PFSK-1 (cell line): ENCODE measurements at regions not wholly inside any gene's neighbourhood (a gene's known extent, or its start where the extent isn't known, plus 50 kb on each side); places are given as distances from the start of the nearest gene placed in this dataset.

Source experiments
- FOXP2 ChIP-seq: optimal IDR thresholded peaks from 2 replicates; pipeline ENCODE3; 2011; ENCODE audit warnings: borderline replicate concordance, control low read depth, inconsistent platforms; ENCODE audit not compliant: insufficient read depth; ENCODE audit errors: extremely low read length, extremely low read depth
- POLR2AphosphoS5 ChIP-seq: IDR thresholded peaks from 2 replicates; pipeline ENCODE4 v1.6.1; 2012; ENCODE audit warnings: low read depth, mild to moderate bottlenecking, control low read depth, low read length, moderate library complexity
- SIN3A ChIP-seq: IDR thresholded peaks from 2 replicates; pipeline ENCODE4 v1.6.1; 2012; ENCODE audit warnings: mild to moderate bottlenecking, low read length, moderate library complexity, borderline replicate concordance; ENCODE audit not compliant: insufficient read depth
- TAF1 ChIP-seq: IDR thresholded peaks from 2 replicates; pipeline ENCODE4 v1.6.1; 2012; ENCODE audit warnings: low read length, control low read depth, borderline replicate concordance; ENCODE audit not compliant: insufficient read depth
- TF ChIP-seq, protein P1 (sequence below), 2 experiments: IDR thresholded peaks; 2 replicates each; pipeline versions ENCODE4 v1.6.1 to v1.8.0; 2011 to 2012; ENCODE audit warnings: low read depth in 2 of 2, low read length in 2 of 2, control low read depth in 1 of 2, inconsistent platforms in 1 of 2, mild to moderate bottlenecking in 1 of 2, moderate library complexity in 1 of 2; ENCODE audit not compliant: insufficient read depth in 1 of 2

DNA sequence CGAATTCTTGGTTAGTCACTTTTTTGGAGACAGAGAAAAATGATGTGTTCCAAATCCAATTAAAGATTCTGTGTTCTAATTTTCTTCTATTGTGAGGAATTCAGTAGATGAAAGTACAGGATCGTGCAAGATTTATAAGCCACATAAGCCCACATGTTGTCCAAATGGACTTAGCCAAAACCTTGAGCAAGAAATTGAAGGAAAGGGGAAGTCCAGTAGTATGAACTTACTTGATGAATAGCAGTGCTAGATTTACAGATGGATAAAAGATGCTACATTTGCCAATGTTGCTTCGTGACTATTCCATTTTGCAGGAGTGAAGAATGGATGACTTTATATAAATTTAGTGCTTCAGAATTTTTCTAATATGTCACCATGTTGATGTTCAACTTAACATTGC is 120.0 kb upstream of the ATP11B start:
- TF ChIP-seq, protein P1, sequence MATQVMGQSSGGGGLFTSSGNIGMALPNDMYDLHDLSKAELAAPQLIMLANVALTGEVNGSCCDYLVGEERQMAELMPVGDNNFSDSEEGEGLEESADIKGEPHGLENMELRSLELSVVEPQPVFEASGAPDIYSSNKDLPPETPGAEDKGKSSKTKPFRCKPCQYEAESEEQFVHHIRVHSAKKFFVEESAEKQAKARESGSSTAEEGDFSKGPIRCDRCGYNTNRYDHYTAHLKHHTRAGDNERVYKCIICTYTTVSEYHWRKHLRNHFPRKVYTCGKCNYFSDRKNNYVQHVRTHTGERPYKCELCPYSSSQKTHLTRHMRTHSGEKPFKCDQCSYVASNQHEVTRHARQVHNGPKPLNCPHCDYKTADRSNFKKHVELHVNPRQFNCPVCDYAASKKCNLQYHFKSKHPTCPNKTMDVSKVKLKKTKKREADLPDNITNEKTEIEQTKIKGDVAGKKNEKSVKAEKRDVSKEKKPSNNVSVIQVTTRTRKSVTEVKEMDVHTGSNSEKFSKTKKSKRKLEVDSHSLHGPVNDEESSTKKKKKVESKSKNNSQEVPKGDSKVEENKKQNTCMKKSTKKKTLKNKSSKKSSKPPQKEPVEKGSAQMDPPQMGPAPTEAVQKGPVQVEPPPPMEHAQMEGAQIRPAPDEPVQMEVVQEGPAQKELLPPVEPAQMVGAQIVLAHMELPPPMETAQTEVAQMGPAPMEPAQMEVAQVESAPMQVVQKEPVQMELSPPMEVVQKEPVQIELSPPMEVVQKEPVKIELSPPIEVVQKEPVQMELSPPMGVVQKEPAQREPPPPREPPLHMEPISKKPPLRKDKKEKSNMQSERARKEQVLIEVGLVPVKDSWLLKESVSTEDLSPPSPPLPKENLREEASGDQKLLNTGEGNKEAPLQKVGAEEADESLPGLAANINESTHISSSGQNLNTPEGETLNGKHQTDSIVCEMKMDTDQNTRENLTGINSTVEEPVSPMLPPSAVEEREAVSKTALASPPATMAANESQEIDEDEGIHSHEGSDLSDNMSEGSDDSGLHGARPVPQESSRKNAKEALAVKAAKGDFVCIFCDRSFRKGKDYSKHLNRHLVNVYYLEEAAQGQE (IDR thresholded peaks at IDR 0.05; ENCODE audit: insufficient read depth in 1 of 2, low read depth in 2 of 2, low read length in 2 of 2): no peak
- TF ChIP-seq TAF1 (no peak), SIN3A (no peak), FOXP2 (no peak), POLR2AphosphoS5 (no peak)

DNA sequence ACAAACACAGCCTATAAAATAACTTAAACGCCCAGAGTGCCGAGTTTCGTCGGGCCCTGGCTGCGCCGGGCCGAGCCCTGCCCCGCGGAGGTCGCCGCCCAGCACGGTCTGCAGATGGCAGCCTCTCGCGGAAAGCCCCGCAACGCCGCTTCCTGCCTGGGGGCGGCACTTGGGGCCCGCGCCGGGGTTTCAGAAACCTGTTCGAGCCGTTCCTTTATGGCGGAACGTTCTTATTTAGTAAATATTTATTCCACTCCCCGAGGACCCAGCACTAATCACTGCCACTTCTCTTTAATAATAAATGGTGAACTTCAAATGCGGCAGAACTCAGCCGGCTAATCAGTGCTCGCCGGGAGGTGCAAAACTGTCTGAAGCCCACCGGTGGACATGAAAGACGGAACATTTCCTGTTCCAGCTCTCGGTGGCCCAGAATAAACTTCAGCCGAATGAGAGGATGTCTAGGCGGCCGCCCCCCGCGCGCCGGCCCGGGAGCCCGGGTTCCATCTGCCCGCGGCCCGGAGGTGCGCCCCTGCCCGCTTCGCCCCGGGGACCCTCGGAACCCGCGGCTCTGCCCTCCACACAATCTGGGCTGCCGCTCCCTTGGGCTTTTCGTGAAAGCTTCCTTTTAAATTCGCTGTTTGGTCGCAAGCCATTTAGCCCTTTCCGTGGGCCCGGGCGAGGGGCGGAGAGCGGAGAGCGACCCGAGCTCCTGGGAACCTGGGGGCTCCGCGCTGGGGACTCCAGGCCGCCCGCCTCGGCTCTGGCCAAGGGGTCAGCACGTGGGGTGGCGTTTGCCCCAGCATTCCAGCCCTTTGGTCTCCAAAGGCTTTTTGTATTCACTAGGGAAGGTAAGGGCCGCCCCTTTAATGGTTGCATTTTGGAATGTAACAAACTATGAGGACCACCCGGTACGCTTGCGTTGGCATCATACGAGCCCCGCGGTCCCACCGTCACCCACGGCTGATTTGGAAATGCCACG is 110.8 kb upstream of the ATP11B start:
- TF ChIP-seq, protein P1 (IDR thresholded peaks at IDR 0.05; ENCODE audit: insufficient read depth in 1 of 2, low read depth in 2 of 2, low read length in 2 of 2): no peak
- no peak for TF ChIP-seq SIN3A
- TF ChIP-seq FOXP2: no peak
- TF ChIP-seq TAF1: no peak
- TF ChIP-seq POLR2AphosphoS5: no peak

DNA sequence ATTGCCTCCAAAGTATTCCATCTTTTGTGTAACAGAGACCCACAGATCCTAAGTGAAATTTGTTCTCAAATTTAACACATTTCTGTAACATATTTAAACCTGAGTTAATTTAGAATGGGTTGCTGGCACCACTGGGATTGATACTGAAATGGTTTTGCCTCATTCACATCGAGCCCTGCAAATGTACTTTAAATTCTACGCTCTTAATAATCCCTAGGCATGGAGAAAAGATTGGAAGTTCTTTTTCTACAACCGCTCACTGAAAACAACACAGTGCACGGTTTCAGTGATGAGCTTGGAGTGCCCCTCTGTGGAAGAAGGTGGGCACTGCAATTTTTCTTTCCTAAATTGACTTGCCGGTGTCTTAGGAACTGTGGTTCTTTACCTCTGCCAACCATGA is 109.9 kb upstream of the ATP11B start:
- TF ChIP-seq SIN3A (no peak), TAF1 (no peak), FOXP2 (no peak), POLR2AphosphoS5 (no peak)
- TF ChIP-seq, protein P1 (IDR thresholded peaks at IDR 0.05; ENCODE audit: insufficient read depth in 1 of 2, low read depth in 2 of 2, low read length in 2 of 2): no peak

DNA sequence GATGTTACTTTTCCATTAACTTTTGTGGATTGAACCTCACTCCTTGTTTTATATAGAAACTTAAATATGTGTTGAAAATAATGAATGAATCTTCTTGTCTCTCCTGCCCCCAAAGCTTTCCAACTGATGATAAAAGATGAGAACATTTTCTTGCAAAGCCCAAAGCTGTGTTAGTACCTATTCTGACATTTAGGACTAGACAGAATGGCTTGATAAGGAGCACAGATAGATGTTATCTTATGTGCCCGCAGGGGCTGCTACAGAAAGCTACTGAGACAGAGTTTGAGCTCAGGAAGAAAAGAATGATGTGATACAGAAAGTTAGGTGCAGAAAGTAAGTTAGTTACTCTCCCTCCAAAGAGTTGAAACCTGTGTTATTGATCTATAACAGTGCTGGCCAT is 109.4 kb upstream of the ATP11B start:
- TF ChIP-seq TAF1 (no peak), SIN3A (no peak), POLR2AphosphoS5 (no peak), FOXP2 (no peak)
- TF ChIP-seq, protein P1 (IDR thresholded peaks at IDR 0.05; ENCODE audit: insufficient read depth in 1 of 2, low read depth in 2 of 2, low read length in 2 of 2): no peak
